Fibroblast of villous mesenchyme (primary cell): ENCODE measurements at regions not wholly inside any gene's neighbourhood (a gene's known extent, or its start where the extent isn't known, plus 50 kb on each side); places are given as distances from the start of the nearest gene placed in this dataset.

ENCODE experiments used
- DNase-seq: peaks from one replicate; pipeline ENCODE4 v3.0.0-alpha.2; 2010; ENCODE audit warnings: low read depth
- H3K4me3 ChIP-seq: 2 replicates; pipeline ENCODE4 v1.5.1; 2011; ENCODE audit warnings: low read depth, mild to moderate bottlenecking, low read length
- CTCF ChIP-seq: IDR thresholded peaks from 2 replicates; pipeline ENCODE4 v1.5.1; 2012; ENCODE audit warnings: low read depth, mild to moderate bottlenecking, low read length; ENCODE audit not compliant: insufficient read depth

GRCh38 chrX:121102101-121102500 is 54.7 kb downstream of the GLUD2 start:
- no peak for DNase-seq
- H3K4me3 ChIP-seq = no peak overlapping the region
- TF ChIP-seq CTCF = no peak

GRCh38 chrX:121103381-121103780 is 56.0 kb downstream of the GLUD2 start:
- no peak overlapping the region for H3K4me3 ChIP-seq
- no peak for DNase-seq
- no peak for TF ChIP-seq CTCF

GRCh38 chrX:121106484-121107235 is 59.2 kb downstream of the GLUD2 start:
- no peak for TF ChIP-seq CTCF
- no peak overlapping the region for H3K4me3 ChIP-seq
- no peak for DNase-seq

- no peak for DNase-seq
- no peak for TF ChIP-seq CTCF
Measured at GRCh38 chrX:121109986-121110385, 62.6 kb downstream of the GLUD2 start.

GRCh38 chrX:121110536-121110935 is 63.1 kb downstream of the GLUD2 start:
- TF ChIP-seq CTCF = no peak
- no peak overlapping the region for H3K4me3 ChIP-seq
- no peak for DNase-seq

More at GRCh38 chrX:121109986-121110385, 62.6 kb downstream of the GLUD2 start:
- no peak overlapping the region for H3K4me3 ChIP-seq

- no peak for TF ChIP-seq CTCF
- no peak for DNase-seq
- H3K4me3 ChIP-seq = no peak overlapping the region
Measured at GRCh38 chrX:121114691-121115090, 67.3 kb downstream of the GLUD2 start.
